ENCODE measurements at regions not wholly inside any gene's neighbourhood (a gene's known extent, or its start where the extent isn't known, plus 50 kb on each side); places are given as distances from the start of the nearest gene placed in this dataset.

GRCh38 chr5:162939991-162940390 is 497.4 kb upstream of the CCNG1 start:
- TF ChIP-seq CTCF (IDR thresholded peaks at IDR 0.05) (no peak), POLR2AphosphoS5 (IDR thresholded peaks at IDR 0.05) (no peak)

All from breast epithelium (tissue), 3 donors.